ENCODE measurements at regions not wholly inside any gene's neighbourhood (a gene's known extent, or its start where the extent isn't known, plus 50 kb on each side); places are given as distances from the start of the nearest gene placed in this dataset.

DNA sequence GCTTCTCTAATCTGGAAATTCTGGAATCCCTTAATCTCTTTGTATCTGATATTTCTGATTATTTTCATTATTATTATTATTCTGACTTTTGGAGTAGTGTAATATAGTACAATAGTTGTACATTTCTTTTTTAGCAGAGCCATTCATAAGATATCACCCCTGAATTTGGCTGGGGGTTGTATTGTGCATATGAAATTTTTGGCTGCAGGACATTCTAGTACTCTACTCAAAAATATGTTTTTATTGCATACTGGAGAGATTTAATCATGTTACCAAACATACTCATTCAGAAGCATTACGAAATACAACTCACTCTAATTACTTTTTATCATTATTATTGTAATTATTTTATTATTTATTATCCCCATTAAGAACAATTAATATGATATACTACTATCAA is 589.7 kb upstream of the KCNMB2 start:
- DNase-seq (ENCODE audit: extremely low read depth in 1 of 2, low read depth in 1 of 2) = no peak

DNA sequence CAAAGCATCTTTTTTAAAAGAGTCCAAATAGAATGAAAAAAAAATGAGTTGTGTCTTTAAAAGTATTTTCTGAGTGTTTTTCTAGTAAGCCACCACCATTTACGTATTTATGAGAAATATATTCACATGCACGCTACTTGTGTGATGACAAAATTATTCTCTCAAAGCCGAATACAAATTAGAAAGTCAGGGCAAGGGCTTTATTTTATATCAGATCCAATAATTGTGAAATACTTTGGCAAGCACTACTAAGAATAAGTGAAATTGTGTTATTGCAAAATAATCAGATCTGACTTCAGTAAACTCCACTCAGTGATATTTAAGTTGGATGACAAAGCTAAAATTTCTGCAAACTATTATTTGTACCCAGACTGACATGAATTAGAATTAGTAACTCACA is 589.3 kb upstream of the KCNMB2 start:
- DNase-seq (ENCODE audit: extremely low read depth in 1 of 2, low read depth in 1 of 2) = no peak

DNA sequence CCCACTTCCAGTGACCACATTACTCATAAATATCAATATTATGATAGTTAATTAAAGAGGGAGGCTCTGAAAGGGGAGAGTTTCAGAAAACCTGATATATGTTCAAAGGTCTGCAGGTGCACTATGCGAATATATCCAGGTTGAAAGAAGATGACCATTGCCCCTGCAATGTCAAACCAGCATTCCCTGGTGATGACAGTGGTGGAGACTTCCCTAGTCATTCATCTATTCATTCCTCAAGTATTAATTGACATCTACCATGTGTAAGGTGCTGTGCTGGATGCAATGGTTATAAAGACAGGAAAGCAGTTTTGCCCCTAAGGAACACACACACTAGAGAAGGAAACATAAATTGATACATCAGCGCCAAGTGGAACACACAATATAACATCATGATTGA is 588.3 kb upstream of the KCNMB2 start:
- no peak for DNase-seq (ENCODE audit: extremely low read depth in 1 of 2, low read depth in 1 of 2)

- no peak for DNase-seq (ENCODE audit: extremely low read depth in 1 of 2, low read depth in 1 of 2)
Observed at GRCh38 chr3:177948716-177949425, 587.4 kb upstream of the KCNMB2 start.

GRCh38 chr3:177959188-177959587 is 577.0 kb upstream of the KCNMB2 start:
- no peak for DNase-seq (ENCODE audit: extremely low read depth in 1 of 2, low read depth in 1 of 2)

DNA sequence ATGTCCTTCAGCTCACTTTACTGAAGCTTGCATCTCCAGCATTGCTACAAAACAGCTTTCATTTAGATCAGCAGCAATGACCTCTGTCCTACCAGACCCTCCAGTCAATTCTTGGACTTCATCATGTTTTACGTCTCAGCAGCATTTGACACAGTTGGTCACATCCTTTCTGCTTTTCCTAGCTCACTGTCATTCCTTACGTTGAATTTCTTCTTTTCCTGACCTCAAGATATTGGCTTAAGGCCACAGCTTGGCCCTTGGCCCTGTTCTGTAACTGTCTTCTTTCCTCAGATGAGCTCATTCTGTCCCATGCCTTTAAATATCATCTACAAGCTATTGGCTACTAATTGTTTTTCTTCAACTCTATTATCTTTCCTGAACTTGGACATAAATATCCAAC is 576.2 kb upstream of the KCNMB2 start:
- no peak for DNase-seq (ENCODE audit: extremely low read depth in 1 of 2, low read depth in 1 of 2)

- no peak for DNase-seq (ENCODE audit: extremely low read depth in 1 of 2, low read depth in 1 of 2)
Observed at GRCh38 chr3:177960722-177961121, 575.5 kb upstream of the KCNMB2 start.

- DNase-seq (ENCODE audit: extremely low read depth in 1 of 2, low read depth in 1 of 2) = no peak
Observed at GRCh38 chr3:177961784-177962183, 574.5 kb upstream of the KCNMB2 start.

- no peak for DNase-seq (ENCODE audit: extremely low read depth in 1 of 2, low read depth in 1 of 2)
Observed at GRCh38 chr3:177966493-177966892, 569.7 kb upstream of the KCNMB2 start.

DNA sequence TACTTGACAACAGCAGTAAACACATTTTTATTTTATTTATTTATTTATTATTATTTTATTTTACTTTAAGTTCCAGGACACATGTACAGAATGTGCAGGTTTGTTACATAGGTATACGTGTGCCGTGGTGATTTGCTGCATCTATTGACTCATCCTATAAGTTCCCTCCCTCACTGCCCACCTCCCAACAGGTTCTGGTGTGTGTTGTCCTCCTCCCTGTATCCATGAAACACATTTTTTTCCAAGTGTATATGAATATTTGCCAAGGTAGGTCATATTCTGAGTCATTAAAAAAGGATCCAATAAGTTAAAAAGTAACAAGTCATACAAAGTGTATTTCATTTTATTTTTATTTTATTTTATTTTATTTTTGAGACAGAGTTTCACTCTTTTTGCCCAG is 567.3 kb upstream of the KCNMB2 start:
- no peak for DNase-seq (ENCODE audit: extremely low read depth in 1 of 2, low read depth in 1 of 2)

GRCh38 chr3:177973241-177973840 is 562.9 kb upstream of the KCNMB2 start:
- DNase-seq (ENCODE audit: extremely low read depth in 1 of 2, low read depth in 1 of 2) = no peak

GRCh38 chr3:177976241-177976640 is 560.0 kb upstream of the KCNMB2 start:
- DNase-seq (ENCODE audit: extremely low read depth in 1 of 2, low read depth in 1 of 2) = no peak

DNA sequence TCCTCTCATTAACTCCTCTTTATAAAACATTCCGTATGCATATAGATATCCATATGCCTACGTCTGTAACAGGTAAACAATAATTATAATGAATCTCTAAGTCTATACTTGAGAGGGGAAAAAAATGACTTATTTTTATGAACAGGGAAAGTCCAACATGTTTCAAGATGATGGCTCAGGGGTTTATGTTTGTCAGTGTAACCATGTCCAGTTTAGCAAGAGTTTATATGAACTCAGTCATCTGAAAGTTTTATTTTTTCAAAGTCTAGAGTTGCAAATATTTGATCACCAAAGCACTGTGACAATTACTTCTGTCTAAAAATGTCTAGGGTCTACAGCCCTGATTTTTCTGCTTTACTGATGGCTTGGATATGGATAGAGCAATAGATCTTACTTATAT is 559.4 kb upstream of the KCNMB2 start:
- no peak for DNase-seq (ENCODE audit: extremely low read depth in 1 of 2, low read depth in 1 of 2)

- no peak for DNase-seq (ENCODE audit: extremely low read depth in 1 of 2, low read depth in 1 of 2)
Observed at GRCh38 chr3:177977381-177978158, 558.7 kb upstream of the KCNMB2 start.

GRCh38 chr3:177978946-177979345 is 557.3 kb upstream of the KCNMB2 start:
- DNase-seq (ENCODE audit: extremely low read depth in 1 of 2, low read depth in 1 of 2) = no peak

GRCh38 chr3:177979703-177980102 is 556.5 kb upstream of the KCNMB2 start:
- no peak for DNase-seq (ENCODE audit: extremely low read depth in 1 of 2, low read depth in 1 of 2)

DNA sequence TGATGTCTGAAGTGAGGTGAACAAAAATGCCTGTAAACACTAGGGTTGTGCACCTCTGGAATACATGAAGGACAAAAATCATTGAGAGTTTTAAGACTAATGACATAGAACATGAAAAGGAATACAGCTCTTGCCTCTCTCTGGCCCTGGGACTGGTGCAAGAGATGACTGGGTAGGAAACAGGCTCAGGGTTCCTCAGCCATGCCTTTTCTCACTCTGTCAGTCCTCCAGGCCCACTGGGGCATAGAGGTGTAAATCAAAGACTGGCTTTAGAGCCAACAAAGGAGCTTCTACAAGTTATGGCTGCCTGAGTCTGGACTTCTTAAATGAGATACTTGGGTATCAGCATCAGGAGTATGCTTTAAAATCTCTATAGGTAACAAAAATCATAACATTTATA is 554.7 kb upstream of the KCNMB2 start:
- DNase-seq (ENCODE audit: extremely low read depth in 1 of 2, low read depth in 1 of 2) = no peak

DNA sequence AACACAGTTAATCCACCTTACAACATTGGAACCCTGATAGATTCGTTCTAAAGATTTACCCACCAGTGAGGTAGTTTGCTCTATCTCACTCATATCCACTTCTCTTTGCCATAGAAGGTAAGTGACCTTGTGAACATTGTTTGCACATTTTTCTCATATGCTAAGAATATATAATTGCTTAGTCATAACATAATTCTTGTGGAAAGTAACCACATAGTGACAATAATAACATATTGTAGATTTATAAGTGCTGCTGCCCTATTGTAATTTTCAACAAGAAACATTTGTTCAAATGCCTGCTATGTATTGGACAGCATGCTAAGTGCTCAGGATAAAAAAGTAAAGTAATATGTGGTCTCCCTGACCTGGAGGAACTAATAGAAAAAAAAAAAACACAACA is 554.2 kb upstream of the KCNMB2 start:
- DNase-seq (ENCODE audit: extremely low read depth in 1 of 2, low read depth in 1 of 2) = no peak

DNA sequence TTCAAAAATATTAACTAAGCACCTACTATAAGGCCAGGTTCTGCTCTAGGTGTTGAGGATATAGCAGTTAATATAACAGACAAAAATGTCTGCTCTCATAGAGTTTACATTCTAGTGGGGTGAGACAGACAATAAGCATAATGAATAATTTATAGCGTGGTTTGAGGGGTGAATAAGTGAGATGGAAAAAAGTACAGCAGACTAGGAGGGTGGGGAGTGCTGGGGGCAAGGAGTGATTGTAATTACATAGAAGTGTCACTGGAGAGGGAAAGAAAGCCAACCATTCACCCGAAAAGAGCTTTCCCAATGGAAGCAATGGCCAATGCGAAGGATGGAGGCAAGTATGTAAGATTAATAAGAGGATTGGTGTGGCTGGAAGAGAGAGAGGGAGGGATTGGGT is 552.9 kb upstream of the KCNMB2 start:
- no peak for DNase-seq (ENCODE audit: extremely low read depth in 1 of 2, low read depth in 1 of 2)

DNA sequence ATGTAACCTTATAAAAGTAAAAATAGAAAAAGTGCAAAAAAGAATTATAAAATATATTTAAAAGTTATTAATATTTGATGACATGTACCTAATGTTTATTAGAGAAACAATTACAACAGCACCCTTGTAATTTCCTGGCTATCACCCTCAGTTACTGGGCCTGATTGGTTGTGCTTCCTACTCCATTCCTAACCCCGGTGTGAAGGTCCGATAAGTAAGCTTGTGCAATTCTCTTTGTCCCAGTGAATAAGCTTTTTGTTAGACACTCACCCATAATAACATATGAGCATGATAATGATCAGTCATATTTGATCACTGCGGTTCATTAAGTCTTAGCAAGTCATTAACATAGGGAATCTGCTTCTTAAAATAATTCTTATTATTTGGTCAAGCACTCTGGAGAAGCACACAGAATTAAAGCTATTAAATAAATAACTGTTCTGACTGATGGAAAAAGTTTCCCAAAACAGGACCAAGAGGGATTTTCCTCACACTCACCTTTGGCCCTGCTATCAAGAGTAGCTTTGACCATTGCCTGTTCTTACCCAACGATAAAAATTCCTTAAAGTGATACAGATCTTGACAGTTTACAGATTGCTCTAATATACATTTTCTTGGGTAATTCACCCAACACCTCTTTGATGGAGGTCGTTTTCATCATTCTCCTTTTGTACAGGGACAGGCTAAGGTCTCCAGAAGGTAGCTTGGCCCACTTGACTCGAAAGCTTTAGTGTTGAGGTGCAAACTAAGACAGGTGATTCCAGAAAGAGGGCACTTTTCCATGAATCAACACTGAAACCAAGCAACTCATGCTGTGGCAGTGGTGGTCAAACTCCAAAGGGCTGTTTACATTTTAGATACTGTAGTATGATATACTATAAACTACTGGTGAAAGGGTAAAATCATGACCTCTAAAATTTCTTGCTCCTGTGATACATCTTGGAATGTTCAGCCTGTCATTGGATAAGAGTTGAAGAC is 543.0 kb upstream of the KCNMB2 start:
- DNase-seq (ENCODE audit: extremely low read depth in 1 of 2, low read depth in 1 of 2) = no peak

DNA sequence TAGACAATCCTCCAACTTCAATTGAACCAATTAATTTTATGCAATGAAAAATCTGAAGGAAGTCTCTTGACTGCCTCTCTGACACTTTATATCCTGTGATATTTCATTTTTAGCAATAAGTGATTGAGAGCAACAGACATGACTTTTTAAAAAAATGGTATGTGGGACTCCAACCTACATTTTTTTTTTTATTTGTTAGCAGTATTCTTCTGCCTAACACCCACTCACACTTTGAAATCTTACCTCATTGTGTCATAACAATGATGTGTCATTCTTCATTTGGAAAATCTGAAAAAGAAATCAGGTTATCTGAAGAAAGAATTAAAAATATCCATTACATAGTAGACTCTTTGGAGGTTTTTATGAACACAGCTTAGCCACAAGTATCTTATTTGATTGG is 541.3 kb upstream of the KCNMB2 start:
- DNase-seq (ENCODE audit: extremely low read depth in 1 of 2, low read depth in 1 of 2) = no peak
